WTC11 (cell line): ENCODE measurements at regions not wholly inside any gene's neighbourhood (a gene's known extent, or its start where the extent isn't known, plus 50 kb on each side); places are given as distances from the start of the nearest gene placed in this dataset.

Source experiments
- CBFB ChIP-seq: sonication (generic); formaldehyde crosslinking; IDR thresholded peaks from 2 replicates; pipeline ENCODE4 v1.8.1; 2022; ENCODE audit warnings: mild to moderate bottlenecking, low read depth, missing genetic modification reagents
- CREB1 ChIP-seq: sonication (generic); formaldehyde crosslinking; IDR thresholded peaks from 2 replicates; pipeline ENCODE4 v1.8.0; 2023; ENCODE audit warnings: mild to moderate bottlenecking, missing genetic modification reagents
- E2F1 ChIP-seq: sonication (generic); formaldehyde crosslinking; IDR thresholded peaks from 2 replicates; pipeline ENCODE4 v1.8.0; 2022; ENCODE audit warnings: mild to moderate bottlenecking, missing genetic modification reagents
- FOXJ3 ChIP-seq: sonication (generic); formaldehyde crosslinking; IDR thresholded peaks from 2 replicates; pipeline ENCODE4 v1.9.0; 2021; ENCODE audit warnings: missing genetic modification reagents, mild to moderate bottlenecking, borderline replicate concordance
- FOXK1 ChIP-seq: sonication (generic); formaldehyde crosslinking; IDR thresholded peaks from 2 replicates; pipeline ENCODE4 v1.8.0; 2022; ENCODE audit warnings: mild to moderate bottlenecking, moderate library complexity, missing genetic modification reagents
- FOXP1 ChIP-seq: sonication (generic); formaldehyde crosslinking; IDR thresholded peaks from 2 replicates; pipeline ENCODE4 v1.8.0; 2022; ENCODE audit warnings: missing genetic modification reagents, mild to moderate bottlenecking, moderate library complexity, borderline replicate concordance
- NFYB ChIP-seq: sonication (generic); formaldehyde crosslinking; conservative IDR thresholded peaks from 2 replicates; pipeline ENCODE4 v1.8.0; 2022; ENCODE audit warnings: low read depth, missing genetic modification reagents
- SP1 ChIP-seq: sonication (generic); formaldehyde crosslinking; conservative IDR thresholded peaks from 2 replicates; pipeline ENCODE4 v1.8.1; 2022; ENCODE audit warnings: missing genetic modification reagents
- TCF7 ChIP-seq: sonication (generic); formaldehyde crosslinking; IDR thresholded peaks from 2 replicates; pipeline ENCODE4 v1.8.0; 2022; ENCODE audit warnings: mild to moderate bottlenecking, low read depth, missing genetic modification reagents, moderate library complexity
- TEAD4 ChIP-seq: sonication (generic); formaldehyde crosslinking; IDR thresholded peaks from 2 replicates; pipeline ENCODE4 v1.8.0; 2022; ENCODE audit warnings: mild to moderate bottlenecking, missing genetic modification reagents
- ZBTB21 ChIP-seq: sonication (generic); formaldehyde crosslinking; IDR thresholded peaks from 2 replicates; pipeline ENCODE4 v1.8.1; 2023; ENCODE audit warnings: mild to moderate bottlenecking, missing genetic modification reagents, borderline replicate concordance
- ZBTB43 ChIP-seq: sonication (generic); formaldehyde crosslinking; IDR thresholded peaks from 2 replicates; pipeline ENCODE4 v1.8.1; 2023; ENCODE audit warnings: mild to moderate bottlenecking, missing genetic modification reagents
- TF ChIP-seq, protein P1 (sequence below): fragments of 200-600 bp; IDR thresholded peaks from 2 replicates; pipeline ENCODE4 v1.8.0; 2022; ENCODE audit warnings: antibody characterized with exemption
- TF ChIP-seq, protein P2 (sequence below): sonication (generic); formaldehyde crosslinking; IDR thresholded peaks from 2 replicates; pipeline ENCODE4 v1.8.1; 2023; ENCODE audit warnings: mild to moderate bottlenecking, missing genetic modification reagents, moderate library complexity

DNA sequence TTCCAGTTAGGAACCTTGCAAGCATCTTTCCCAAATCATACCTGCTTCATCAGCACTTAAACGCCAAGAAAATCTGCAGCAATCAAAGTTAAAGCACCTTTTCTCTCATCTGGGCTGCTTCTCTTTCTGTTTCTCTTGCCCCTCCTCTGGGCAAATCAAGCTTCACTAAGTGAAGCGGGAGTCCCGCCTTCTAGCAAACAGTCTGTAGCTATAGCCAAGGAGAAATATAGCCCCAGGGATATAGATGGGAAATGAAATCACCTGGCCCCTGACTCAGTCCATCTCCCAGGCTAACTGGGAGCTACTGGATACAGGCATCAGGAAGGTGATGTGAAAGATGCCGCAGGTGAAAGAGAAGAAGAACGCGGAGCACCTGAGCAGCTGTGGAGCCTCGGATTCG is 481.9 kb downstream of the C6orf118 start:
- no peak for TF ChIP-seq NFYB (CRISPR knock-in tag)
- TF ChIP-seq SP1 (CRISPR knock-in tag) = no peak
- no peak for TF ChIP-seq FOXJ3 (CRISPR knock-in tag)
- TF ChIP-seq, protein P1, sequence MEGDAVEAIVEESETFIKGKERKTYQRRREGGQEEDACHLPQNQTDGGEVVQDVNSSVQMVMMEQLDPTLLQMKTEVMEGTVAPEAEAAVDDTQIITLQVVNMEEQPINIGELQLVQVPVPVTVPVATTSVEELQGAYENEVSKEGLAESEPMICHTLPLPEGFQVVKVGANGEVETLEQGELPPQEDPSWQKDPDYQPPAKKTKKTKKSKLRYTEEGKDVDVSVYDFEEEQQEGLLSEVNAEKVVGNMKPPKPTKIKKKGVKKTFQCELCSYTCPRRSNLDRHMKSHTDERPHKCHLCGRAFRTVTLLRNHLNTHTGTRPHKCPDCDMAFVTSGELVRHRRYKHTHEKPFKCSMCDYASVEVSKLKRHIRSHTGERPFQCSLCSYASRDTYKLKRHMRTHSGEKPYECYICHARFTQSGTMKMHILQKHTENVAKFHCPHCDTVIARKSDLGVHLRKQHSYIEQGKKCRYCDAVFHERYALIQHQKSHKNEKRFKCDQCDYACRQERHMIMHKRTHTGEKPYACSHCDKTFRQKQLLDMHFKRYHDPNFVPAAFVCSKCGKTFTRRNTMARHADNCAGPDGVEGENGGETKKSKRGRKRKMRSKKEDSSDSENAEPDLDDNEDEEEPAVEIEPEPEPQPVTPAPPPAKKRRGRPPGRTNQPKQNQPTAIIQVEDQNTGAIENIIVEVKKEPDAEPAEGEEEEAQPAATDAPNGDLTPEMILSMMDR = no peak
- TF ChIP-seq, protein P2, sequence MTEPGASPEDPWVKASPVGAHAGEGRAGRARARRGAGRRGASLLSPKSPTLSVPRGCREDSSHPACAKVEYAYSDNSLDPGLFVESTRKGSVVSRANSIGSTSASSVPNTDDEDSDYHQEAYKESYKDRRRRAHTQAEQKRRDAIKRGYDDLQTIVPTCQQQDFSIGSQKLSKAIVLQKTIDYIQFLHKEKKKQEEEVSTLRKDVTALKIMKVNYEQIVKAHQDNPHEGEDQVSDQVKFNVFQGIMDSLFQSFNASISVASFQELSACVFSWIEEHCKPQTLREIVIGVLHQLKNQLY (CRISPR knock-in tag) = no peak
- no peak for TF ChIP-seq ZBTB43 (CRISPR knock-in tag)
- no peak for TF ChIP-seq TCF7 (CRISPR knock-in tag)
- no peak for TF ChIP-seq E2F1 (CRISPR knock-in tag)
- TF ChIP-seq CREB1 = no peak
- no peak for TF ChIP-seq TEAD4 (CRISPR knock-in tag)
- no peak for TF ChIP-seq FOXK1 (CRISPR knock-in tag)
- no peak for TF ChIP-seq CBFB (CRISPR knock-in tag)
- TF ChIP-seq FOXP1 (CRISPR knock-in tag) = no peak
- no peak for TF ChIP-seq ZBTB21 (CRISPR knock-in tag)
